ENCODE measurements at regions not wholly inside any gene's neighbourhood (a gene's known extent, or its start where the extent isn't known, plus 50 kb on each side); places are given as distances from the start of the nearest gene placed in this dataset.
"Not testable (repeated sequence)": the region's sequence is repeated elsewhere in the genome, so short reads cannot be mapped to it uniquely, and the experiment has no call there.

DNA sequence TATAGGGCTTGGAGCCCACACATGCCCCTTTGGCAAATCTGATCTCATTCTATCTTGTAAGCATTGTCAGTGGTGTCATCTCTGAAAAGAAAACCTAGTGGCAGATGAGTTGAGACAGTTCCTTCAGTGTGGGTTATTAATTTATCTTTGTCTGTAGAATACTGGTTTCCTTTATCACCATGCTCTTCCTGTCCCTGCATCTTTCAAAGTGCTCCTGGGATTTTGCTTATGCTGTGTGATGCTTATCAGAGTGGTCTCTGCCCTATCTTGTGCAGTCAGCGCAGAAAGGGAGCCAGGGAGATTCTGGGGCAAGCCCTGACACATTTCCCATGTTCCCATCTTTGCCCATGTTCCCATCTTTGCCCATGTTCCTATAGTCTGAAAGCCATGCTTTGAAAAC is 402.9 kb downstream of the RWDD3 start:
- Mint-ChIP-seq H3K27me3 (ENCODE audit: unreplicated experiment) (no peaks in the 10 kb centered on the region), H3K4me3 (ENCODE audit: unreplicated experiment) (no peak overlapping the region), H3K4me1 (ENCODE audit: low read depth, unreplicated experiment) (peaks cover 13% of the 10 kb centered on the region), H3K9me3 (ENCODE audit: unreplicated experiment) (no peaks in the 10 kb centered on the region), H3K36me3 (ENCODE audit: unreplicated experiment) (no peaks in the 10 kb centered on the region), H3K27ac (ENCODE audit: unreplicated experiment) (no peak overlapping the region)
- TF ChIP-seq, protein P1, sequence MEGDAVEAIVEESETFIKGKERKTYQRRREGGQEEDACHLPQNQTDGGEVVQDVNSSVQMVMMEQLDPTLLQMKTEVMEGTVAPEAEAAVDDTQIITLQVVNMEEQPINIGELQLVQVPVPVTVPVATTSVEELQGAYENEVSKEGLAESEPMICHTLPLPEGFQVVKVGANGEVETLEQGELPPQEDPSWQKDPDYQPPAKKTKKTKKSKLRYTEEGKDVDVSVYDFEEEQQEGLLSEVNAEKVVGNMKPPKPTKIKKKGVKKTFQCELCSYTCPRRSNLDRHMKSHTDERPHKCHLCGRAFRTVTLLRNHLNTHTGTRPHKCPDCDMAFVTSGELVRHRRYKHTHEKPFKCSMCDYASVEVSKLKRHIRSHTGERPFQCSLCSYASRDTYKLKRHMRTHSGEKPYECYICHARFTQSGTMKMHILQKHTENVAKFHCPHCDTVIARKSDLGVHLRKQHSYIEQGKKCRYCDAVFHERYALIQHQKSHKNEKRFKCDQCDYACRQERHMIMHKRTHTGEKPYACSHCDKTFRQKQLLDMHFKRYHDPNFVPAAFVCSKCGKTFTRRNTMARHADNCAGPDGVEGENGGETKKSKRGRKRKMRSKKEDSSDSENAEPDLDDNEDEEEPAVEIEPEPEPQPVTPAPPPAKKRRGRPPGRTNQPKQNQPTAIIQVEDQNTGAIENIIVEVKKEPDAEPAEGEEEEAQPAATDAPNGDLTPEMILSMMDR (IDR thresholded peaks at IDR 0.05; ENCODE audit: partially characterized antibody, unreplicated experiment) = no peak
- DNase-seq = no peak

DNA sequence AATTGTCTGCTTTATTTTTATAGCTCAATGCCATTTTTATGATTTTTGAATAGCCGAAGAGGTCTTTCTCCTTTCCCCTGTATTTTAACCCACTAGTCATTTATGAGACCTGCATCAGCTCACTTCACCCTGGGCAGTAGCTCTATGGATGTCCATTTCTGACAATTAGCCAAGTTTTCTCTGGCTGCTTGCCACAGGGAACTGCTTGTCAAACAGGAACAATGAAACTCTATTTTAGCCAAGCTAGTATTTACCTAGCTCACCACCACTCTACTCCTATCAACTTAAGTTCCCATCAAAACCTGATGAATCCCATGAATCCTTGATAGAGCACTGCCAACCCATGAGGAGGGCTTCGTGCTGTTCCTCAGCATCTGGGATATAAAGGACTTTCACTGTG is 406.7 kb downstream of the RWDD3 start:
- DNase-seq = no peak
- Mint-ChIP-seq H3K36me3 (ENCODE audit: unreplicated experiment) (peaks cover 15% of the 10 kb centered on the region), H3K4me3 (ENCODE audit: unreplicated experiment) (no peak overlapping the region), H3K4me1 (ENCODE audit: low read depth, unreplicated experiment) (peaks cover 10% of the 10 kb centered on the region), H3K27me3 (ENCODE audit: unreplicated experiment) (no peaks in the 10 kb centered on the region), H3K27ac (ENCODE audit: unreplicated experiment) (no peak overlapping the region), H3K9me3 (ENCODE audit: unreplicated experiment) (peaks cover 2% of the 10 kb centered on the region)
- TF ChIP-seq, protein P1 (IDR thresholded peaks at IDR 0.05; ENCODE audit: partially characterized antibody, unreplicated experiment) = no peak

GRCh38 chr1:95641386-95641785 is 407.4 kb downstream of the RWDD3 start:
- DNase-seq = no peak
- Mint-ChIP-seq H3K27me3 (ENCODE audit: unreplicated experiment) (no peaks in the 10 kb centered on the region), H3K4me3 (ENCODE audit: unreplicated experiment) (no peak overlapping the region), H3K27ac (ENCODE audit: unreplicated experiment) (no peak overlapping the region), H3K4me1 (ENCODE audit: low read depth, unreplicated experiment) (peaks cover 8% of the 10 kb centered on the region), H3K36me3 (ENCODE audit: unreplicated experiment) (peaks cover 15% of the 10 kb centered on the region), H3K9me3 (ENCODE audit: unreplicated experiment) (peaks cover 2% of the 10 kb centered on the region)
- TF ChIP-seq, protein P1 (IDR thresholded peaks at IDR 0.05; ENCODE audit: partially characterized antibody, unreplicated experiment) = no peak

- Mint-ChIP-seq H3K4me1 (ENCODE audit: low read depth, unreplicated experiment) (peaks cover 4% of the 10 kb centered on the region), H3K27me3 (ENCODE audit: unreplicated experiment) (no peaks in the 10 kb centered on the region), H3K36me3 (ENCODE audit: unreplicated experiment) (peaks cover 20% of the 10 kb centered on the region), H3K9me3 (ENCODE audit: unreplicated experiment) (peaks cover 7% of the 10 kb centered on the region), H3K4me3 (ENCODE audit: unreplicated experiment) (no peak overlapping the region), H3K27ac (ENCODE audit: unreplicated experiment) (no peak overlapping the region)
- no peak for DNase-seq
- TF ChIP-seq, protein P1 (IDR thresholded peaks at IDR 0.05; ENCODE audit: partially characterized antibody, unreplicated experiment) = no peak
Observed at GRCh38 chr1:95642035-95642434, 408.0 kb downstream of the RWDD3 start.

DNA sequence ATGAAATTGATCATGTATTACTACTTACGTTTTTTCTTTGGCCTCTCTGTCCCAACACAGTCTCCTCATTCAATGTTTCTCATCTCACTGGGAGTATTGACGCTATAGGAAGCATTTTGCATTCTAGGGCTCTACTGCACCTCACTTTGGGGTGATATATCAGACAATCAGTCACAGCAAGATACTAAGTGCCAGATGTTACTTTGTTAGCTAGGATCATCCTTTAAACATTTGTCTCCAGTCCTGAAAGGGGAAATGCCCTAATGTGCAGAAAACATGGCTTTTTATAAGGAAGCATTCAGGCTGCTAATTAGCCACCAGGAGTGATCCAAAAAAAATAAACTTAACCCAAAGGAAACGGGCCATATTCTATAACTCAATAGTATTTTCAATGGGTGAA is 409.1 kb downstream of the RWDD3 start:
- Mint-ChIP-seq H3K4me1 (ENCODE audit: low read depth, unreplicated experiment) (peaks cover 2% of the 10 kb centered on the region), H3K36me3 (ENCODE audit: unreplicated experiment) (peaks cover 21% of the 10 kb centered on the region), H3K9me3 (ENCODE audit: unreplicated experiment) (peaks cover 8% of the 10 kb centered on the region)

DNA sequence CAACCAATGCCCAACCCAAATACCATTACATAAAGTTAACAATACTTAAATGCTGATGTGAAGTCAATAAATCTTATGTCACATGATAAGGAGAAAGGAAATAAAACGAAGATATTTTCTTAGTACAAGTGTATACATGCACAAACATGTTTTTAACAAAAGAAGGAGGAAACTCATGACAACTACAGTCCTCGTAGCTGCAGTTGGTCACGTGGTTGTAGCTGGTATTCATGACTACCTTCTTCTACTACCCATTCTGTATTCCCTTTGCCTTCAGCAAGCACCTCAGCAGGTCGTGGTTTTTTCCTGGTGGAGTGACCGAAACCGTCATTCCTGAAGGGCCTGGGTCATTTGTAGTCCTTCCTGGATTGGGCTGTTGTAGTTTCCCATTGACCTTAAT is 411.1 kb downstream of the RWDD3 start:
- not testable (repeated sequence) for H3K4me3 Mint-ChIP-seq (ENCODE audit: unreplicated experiment); DNase-seq; H3K27ac Mint-ChIP-seq (ENCODE audit: unreplicated experiment); H3K27me3 Mint-ChIP-seq (ENCODE audit: unreplicated experiment); H3K9me3 Mint-ChIP-seq (ENCODE audit: unreplicated experiment); H3K4me1 Mint-ChIP-seq (ENCODE audit: low read depth, unreplicated experiment)
- H3K36me3 Mint-ChIP-seq (ENCODE audit: unreplicated experiment) = peaks cover 21% of the 10 kb centered on the region

More for the DNA sequence above, 409.1 kb downstream of the RWDD3 start:
- TF ChIP-seq, protein P1 (IDR thresholded peaks at IDR 0.05; ENCODE audit: partially characterized antibody, unreplicated experiment) = no peak
- no peaks in the 10 kb centered on the region for H3K27me3 Mint-ChIP-seq (ENCODE audit: unreplicated experiment)
- H3K27ac Mint-ChIP-seq (ENCODE audit: unreplicated experiment) = no peak overlapping the region
- DNase-seq = no peak
- H3K4me3 Mint-ChIP-seq (ENCODE audit: unreplicated experiment) = no peak overlapping the region
